NCI-H82 treated with DMSO at 0.1 percent for 48 hours (cell line): ENCODE measurements at regions not wholly inside any gene's neighbourhood (a gene's known extent, or its start where the extent isn't known, plus 50 kb on each side); places are given as distances from the start of the nearest gene placed in this dataset.
A peak's percentile ranks its signal among the peaks of the same experiment; 100 is the strongest.

Experiments used
- DNase-seq: peaks from one replicate; lab custom pipeline; 2025; ENCODE audit not compliant: unreplicated experiment; lab: John Stamatoyannopoulos, UW

DNA sequence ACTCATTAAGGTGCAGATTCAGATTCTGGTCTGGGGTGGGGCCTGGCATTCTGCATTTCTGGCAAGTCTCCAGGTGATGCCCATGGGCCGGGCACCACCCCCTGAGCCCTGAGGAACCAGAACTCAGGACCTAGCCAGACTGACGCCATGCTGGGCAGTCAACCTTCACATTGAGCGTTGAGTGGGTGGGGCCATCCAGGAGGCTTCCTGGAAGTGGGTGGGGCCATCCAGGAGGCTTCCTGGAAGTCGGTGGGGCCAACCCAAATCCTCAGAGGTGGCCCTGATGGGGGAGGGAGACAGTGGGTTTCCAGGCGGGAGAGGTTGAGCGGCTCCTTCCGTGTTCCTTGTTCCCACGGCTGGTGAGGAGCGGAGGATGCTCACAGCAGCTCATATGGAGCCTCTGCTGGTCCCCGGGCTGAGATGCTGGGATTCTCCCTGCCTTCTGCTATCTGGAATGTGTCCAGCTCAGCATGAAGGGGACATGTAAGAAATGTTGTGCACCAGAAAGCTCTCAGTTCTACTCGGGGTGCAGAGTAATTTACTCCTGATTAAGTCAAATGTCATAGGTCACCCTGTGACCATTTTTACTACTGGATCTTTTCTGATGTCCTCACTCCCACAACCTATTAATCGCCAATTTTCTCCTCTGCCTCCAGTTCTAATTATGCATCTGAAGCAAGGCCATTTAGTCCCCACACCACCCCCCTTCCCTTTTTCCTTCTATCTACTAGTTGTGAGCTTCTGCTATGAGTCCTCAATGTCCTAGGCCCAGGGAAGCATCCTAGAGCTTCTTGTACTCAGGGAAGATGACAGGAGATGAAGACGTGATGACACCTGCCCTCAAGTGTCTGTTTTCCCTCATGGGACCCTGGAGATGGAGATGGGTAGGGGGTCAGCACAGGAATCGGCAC lies 435.4 kb downstream of the PTPRU start:
- DNase-seq, result no peak

DNA sequence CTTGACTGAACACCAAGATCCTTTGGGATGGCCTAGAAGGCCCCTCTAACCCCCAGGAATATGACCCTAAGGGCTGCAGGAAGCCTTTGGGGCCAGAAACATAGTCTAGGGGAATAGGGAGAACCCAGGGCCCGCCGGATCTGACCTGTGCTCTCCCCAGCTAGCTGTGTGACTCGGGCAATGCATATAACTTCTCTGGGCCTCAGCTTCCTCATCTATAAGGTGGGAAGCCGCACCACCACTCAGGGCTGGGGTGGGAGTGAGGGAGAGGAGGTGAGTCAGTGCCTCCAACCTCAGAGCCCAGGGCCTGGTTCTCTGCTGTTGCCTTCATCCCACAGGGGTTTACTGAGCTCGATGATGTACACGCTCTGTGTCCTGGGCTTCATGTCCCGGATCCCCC lies 434.4 kb downstream of the PTPRU start:
- DNase-seq, result no peak

DNA sequence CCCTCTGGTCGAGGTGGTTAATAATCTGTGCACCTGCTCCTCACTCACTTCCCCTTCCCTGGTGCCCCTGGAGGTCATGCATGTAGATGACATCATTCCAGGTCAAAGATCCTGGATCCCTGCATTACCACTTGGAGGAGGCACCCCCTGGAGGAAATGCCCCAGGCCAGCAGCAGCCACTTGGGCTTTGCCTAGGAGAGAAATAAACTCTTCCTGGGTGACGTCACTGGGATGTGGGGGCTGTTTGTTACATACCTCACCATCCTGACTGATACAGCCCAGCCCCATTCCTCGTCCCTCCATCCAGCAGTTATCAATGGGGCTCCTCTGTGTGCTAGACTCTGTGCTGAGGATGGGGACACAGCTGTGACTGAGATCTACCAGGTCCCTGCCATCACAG lies 433.6 kb downstream of the PTPRU start:
- no peak for DNase-seq

DNA sequence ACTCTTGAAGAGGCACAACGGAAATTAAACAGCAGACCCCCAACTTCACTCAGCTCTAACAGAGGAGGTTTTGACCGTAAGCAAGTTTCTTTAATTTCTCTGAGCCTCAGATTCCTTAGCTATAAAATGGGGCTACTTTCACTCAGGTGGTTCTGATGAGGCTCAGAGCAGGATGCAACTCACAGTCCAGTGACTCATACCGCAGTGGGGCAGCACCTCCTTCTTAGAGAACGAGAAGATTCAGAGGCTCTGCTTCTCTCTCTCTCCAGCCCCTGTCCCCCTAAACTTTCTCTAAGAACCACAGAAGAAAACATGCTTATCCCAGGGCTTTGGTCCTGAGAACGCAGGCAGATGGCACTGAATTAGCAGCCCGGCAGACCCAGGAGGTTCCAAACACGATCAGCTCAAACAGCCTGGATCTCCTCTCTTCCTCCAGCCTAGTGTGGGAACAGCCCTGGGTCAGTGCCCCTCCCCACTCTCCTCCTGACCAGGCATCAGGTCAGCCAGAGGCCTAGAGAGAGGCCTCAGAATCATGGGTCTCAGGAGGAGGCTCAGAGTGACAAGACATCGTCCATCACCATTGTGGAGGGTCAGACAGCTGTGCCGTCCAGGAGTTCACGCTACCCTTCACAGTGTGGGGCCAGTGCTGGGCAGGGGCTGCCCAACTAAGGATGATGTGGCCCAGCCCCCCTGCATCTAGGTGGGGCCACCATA lies 433.0 kb downstream of the PTPRU start:
- no peak for DNase-seq

- DNase-seq, result no peak
Measured at GRCh38 chr1:29668551-29669157, 432.3 kb downstream of the PTPRU start.

DNA sequence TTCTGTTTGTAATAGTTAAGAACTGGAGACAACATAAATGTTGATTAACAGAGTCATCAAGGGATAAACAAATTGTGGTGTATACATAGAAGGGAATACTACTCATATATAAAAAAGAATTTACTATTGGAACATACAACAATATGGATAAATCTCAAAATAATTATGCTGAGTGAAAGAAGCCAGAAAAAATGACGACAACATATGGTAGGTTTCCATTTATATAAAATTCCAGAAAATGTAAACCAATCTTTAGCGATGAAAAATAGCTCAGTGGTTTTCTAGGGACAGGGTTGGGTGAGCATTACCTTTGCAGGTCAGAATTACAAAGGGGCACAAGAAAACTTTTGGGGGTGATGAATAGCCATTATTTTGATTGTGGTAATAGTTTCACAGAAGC lies 431.6 kb downstream of the PTPRU start:
- DNase-seq, result no peak

DNA sequence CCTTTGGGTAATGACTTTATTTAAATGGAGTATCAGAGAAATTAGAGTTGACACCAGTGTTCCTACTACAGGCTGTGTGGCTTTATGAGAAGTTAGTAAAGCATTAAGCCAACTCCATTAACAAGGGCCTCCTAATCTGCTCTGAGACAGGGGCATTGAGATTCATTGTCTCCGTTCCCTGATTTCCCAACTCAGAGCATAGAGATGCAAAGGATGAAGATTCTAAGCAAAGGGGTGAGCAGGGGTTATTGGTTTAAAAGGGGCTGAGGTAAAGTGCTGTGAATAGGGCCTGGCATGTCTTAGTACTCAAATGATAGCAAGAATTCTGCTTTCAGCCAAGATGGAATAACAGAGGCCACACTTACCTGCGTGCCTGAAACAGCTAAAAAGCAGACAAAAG lies 428.4 kb downstream of the PTPRU start:
- DNase-seq, result peak; percentile 66

DNA sequence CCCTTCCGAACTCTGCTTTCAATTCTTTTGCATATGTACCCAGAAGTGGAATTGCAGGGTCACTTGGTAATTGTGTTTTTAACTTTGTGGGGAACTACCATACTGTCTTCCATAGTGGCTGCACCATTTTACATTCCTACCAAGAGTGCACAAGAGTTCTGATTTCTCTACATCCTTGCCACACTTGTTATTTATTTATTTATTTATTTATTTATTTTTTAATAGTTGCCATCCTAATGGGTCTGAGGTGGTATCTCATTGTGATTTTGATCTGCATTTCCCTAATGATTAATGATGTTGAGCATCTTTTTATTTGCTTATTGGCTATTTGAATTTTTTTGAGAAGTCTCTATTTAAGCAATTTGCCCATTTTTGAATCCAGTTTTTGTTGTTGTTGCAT lies 422.4 kb downstream of the PTPRU start:
- DNase-seq, result no peak

DNA sequence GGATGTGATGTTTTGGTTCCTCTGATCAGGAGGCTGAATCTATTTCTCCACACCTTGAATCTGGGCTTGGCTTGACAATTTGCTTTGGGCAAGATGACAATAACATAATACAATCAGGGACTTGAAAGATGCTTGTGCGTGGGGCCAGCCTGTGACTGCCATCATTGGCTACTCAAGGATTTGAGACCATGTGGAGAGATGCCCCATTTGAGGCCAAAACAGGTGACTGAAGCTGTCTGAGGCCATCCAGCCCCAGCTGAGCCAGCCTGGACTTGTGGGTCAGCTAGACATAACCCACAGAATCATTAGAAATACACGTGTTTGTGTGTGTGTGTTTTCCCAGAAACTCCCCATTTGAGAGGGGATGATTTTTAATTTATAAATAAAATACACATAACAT lies 421.5 kb downstream of the PTPRU start:
- no peak for DNase-seq

DNA sequence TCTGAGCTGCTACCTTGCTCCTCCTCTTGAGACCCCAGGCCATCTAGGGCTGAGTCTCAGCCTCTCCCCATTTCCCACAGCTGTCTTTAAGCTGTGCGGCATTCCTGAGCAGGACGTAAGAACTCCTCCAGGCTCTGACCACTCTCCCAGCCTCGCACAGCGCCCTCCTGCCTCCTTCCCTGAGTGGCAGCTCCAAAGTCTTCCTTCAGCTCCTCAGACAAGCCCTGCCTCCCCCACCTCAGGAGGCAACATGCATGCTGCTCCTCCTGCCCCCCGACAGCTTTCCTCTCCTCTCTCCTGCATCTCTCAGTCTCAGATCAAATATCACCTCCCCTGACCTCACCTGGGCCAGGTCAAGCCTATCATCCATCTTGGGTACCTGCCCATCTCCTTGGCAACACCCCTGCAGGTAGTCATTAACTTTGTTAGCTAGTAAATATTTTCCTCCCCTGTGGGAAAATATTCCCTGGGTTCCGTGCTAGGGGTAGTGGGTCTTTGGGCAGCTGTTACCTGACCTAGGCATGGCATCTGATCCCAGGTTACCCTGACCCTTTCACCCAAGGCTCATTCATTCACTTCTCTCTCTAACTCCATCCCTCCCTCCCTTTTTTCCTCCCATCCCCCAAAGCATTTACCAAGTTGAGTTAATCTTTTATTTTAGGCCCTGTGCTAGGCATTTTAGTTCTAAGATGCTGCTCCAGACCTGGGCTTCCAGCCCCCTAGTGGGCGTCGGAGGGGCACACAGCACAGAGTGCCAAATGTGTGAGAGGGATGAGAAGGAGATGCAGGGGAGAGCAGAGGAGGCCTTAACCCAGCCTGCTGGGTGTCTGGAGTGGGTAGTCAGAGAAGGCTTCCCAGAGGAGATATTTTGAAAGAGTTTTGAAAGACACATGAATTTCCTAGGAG lies 419.9 kb downstream of the PTPRU start:
- no peak for DNase-seq

- no peak for DNase-seq
Measured at GRCh38 chr1:29655145-29655544, 418.8 kb downstream of the PTPRU start.

DNA sequence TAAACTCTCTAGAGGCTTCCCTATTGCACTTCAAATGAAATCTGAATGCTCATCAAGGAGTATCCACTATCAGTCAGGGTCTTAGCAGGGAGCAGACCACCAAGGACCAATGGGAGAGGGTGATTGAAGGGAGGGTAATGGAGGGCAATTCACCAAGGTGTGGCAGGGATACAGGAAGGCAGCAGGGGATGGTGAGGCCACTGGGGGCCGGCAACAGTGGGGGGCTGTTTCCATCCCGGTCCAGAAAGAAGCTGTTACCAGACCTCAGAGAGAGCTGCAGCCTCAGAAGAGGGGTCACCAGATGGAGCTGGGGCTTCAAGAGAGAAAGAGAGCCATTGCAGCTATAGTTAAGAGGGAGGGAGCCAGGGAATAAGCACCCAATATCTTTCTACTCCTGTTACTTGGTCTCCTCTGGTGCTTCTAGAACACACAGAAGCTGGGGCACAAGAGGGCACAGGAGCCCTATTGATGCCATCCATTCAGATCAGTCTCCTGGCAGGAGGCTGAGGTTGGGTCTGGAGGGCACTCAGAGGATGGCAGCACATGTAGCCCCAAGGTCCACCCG lies 417.6 kb downstream of the PTPRU start:
- no peak for DNase-seq

DNA sequence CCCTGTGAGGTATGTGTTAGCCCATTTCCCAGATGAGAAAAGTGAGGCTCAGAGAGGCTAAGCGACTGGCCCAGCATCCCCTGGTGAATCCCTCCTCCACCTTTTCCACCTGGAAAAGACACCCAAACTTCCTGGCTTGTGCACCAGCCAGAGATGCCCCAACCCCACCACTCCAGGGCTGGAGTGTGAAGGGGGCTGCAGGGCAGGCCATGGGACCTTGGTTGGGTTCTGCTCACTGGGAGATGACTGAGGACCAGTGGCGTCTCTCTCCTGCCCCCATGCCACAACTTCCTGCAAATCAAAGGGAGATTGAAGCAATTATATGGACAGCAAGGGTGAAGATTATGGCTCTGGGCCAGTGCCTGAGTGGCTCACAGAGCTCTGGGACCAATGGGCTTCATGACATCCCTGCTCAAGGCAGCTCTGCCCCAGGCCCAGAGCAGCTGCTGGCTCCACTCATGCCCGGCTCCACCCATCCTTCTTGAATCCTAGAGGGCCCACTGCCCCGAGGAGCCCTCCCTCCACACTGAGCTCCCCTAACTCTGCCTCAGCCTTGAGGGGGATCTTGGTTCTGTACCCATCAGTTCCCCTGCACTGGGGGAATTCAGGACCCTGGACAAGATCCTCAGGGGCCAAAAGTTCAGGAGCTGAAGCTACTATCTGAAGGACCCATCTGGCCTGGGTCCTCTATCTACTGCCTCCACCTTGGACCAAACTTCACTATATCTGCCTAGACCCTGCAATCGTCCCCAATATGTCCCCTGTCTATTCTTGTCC lies 416.9 kb downstream of the PTPRU start:
- DNase-seq, result no peak

DNA sequence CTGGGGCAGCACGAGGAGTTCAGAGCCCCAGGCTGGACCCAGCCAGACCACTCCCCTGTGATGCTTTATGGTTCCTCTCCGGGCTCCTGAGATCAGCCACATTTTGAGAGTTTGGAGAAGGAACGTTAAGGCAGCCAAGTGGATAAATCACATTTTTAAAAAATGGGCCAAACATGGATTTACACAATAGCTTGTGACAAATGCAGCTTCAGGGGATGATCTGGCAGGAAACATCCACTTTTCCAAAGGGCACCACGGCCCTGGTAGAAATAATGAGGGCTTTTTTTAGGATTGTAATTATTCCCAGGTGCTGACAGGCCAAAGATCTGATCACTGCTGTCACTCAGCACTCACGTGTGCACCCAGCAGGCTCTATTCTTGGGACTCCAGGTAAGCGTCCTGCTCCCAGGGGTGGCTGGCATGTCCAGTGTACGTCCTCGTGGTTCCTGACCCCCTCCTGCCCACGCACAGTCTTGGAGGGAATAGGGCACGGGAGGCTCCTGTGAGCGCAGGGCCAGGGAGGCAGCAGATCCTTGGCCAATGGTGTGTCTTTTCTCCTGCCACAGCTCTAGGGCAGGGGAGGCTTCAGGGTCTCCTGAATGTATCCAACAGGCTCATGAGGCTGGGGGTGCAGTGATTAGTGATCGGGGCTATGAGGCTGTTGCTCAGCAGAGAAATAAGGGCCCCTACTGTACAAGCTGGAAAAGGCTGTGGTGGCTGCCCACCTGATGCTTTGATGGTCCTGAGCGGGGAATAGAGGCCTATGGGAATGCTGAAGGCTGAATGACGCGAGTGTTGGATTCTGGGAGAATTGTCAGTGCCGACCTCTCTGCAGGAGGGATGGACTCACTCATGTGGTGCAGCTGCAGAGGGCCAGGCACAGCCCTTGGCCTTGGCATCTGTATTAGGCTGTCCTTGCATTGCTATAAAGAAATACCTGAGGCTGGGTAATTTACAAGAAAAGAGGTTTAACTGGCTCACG lies 415.7 kb downstream of the PTPRU start:
- no peak for DNase-seq

DNA sequence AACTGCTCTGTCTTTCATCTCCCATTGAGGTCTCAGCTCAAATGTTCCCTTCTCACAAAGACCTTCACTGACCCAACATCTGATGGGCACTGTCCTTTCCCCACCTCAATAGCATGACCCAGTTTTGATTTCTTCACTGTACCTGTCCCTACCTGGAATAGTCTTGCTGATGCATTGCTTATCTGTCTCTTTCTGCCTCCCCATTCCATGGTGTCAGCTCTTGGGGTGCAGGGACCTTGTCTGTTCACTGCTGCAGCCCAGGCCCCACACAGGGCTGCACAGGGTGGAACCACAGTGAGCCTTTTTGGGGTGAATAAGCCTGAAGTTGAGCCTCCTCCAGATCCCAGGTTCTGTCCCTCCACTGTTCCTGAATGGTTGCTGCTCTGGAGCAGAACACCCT lies 414.9 kb downstream of the PTPRU start:
- no peak for DNase-seq

DNA sequence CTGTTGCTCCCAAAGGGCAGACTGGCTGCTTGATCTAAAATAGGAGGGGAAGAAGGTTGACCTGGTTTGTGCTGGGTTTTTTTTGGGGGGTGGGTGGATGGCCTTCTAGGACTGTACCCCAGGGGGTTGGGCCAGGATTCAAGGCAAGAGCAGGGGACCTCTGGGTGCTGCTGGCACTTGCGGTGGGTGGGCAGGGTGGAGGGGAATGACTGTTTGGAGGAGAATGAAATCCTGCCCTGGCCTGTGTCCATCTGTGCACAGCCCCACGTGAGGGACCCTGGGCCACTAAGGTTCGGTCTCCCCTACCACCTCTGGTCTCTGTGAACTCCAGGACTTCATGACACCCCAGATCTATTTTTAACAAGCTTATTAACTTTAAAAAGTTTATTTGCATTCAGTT lies 414.2 kb downstream of the PTPRU start:
- no peak for DNase-seq

- no peak for DNase-seq
Measured at GRCh38 chr1:29650041-29650400, 413.7 kb downstream of the PTPRU start.

DNA sequence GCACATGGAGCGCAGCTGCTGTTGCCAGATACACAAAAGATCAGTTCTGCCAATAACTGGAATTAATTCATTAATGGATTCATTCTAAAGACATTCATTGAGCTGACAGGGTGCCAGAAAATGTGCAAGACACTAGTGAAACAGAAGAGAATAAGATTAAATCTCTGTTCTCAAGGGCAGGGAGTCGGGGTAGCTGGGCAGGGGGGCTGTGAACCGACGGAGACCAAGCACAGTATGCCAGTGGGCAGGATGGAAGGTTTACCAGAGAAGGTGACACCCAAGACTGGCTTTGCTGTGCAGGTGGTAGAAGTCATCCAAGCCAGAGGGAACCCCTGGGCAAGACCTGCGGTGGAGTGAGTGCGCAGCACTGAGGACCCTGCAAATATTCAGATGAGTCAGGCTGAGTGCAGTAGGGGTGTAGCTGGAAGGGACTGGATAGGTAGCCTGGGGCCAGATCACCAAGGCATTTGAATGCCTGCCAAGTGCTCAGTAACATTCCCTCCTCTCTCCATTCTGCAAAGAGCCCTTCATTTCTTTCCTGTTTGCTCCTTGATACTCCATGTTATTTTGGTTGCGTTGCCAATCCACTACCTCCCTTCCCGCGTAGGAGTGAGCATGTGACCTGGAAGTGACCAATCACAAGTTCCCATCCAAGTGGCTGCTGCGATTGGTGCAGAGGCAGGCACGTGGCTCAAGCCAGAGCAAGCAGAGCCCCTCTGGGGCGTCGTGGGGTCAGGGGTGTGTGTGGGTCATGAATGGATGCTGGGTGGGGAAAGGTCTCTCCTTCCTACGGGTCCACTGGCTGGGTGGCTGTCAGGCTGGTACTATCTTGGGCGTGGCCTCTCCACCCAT lies 413.1 kb downstream of the PTPRU start:
- no peak for DNase-seq
